H7 (cell line): ENCODE measurements at regions not wholly inside any gene's neighbourhood (a gene's known extent, or its start where the extent isn't known, plus 50 kb on each side); places are given as distances from the start of the nearest gene placed in this dataset.

ENCODE experiments used
- DNase-seq: peaks from one replicate; pipeline ENCODE4 v3.0.0; 2012
- H3K27me3 ChIP-seq: 2 replicates; pipeline ENCODE4 v1.6.0; 2011; ENCODE audit warnings: mild to moderate bottlenecking, low read length; ENCODE audit not compliant: control insufficient read depth, insufficient read depth
- H3K36me3 ChIP-seq: replicated peaks from 2 replicates; pipeline ENCODE4 v1.5.1; 2011; ENCODE audit warnings: low read length; ENCODE audit not compliant: control insufficient read depth, insufficient read depth
- H3K4me3 ChIP-seq: 2 replicates; pipeline ENCODE4 v1.5.1; 2011; ENCODE audit warnings: low read depth, mild to moderate bottlenecking, control low read depth, low read length, moderate library complexity; ENCODE audit not compliant: insufficient read depth

DNA sequence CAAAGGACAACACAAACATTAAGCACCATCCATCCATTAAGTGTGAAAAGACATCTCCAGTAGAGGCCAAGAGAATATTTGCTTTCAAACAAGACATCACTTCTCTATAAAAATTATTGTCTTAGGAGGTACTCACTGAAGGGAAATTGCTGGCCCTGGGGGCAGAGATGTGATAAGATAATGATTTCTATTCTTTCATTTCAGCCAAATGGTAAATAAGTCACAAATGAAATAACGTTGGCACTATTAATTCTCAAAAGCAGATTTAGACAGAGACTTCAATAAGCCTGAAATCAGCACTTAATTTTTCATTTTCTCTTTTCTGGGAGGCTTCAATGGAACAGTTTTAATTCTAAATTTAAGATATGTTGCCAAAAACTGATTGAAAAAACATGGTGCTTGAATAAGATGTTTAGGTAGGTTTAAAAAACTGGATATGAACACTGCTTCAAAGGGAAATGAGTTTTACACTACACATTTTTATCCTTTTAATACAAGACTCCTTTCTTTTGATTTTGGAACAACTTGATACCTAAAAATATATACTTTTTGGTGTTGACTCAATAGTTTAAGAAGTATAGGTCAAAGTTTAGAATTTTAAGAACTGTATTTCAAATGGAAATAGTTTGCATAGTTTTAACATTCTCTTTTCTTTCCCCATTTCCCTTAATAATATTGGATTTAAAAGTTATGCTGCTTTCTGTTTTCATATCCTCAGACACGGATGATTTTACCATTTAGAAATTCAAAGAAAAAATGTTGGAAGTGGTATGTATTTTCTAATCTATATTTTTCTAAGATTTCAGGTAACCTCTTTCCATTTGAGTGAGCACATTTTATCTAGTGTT, 204.0 kb downstream of the AHR start:
- Histone ChIP-seq H3K27me3 (no peaks in the 10 kb centered on the region), H3K4me3 (no peak overlapping the region), H3K36me3 (no peaks in the 10 kb centered on the region)
- DNase-seq: no peak

- H3K4me3 ChIP-seq: no peak overlapping the region
- no peaks in the 10 kb centered on the region for H3K27me3 ChIP-seq
- no peaks in the 10 kb centered on the region for H3K36me3 ChIP-seq
- DNase-seq: no peak
Measured at GRCh38 chr7:17506095-17506494, 207.6 kb downstream of the AHR start.

GRCh38 chr7:17506596-17506995, 208.1 kb downstream of the AHR start:
- no peaks in the 10 kb centered on the region for H3K36me3 ChIP-seq
- DNase-seq: no peak
- H3K27me3 ChIP-seq: no peaks in the 10 kb centered on the region
- no peak overlapping the region for H3K4me3 ChIP-seq

DNA sequence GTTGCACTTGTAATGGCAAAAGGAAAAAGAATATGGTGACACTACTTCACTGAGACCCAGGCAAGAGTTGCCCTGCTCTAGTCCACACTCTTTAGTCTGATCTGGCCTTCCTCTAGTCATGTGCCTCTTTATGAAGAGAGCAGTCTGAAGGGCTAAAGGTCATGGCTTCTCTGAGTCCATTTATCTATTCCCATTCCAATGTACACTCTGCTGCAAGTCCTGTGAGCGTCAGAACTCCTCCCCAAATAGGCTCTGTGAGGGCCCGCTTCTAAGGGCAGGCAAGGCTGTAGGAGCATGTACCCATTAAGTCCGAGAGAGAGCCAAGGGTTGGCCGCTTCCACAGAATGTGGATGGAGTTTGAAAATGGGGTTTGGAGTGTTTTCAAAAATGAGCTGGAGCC, 209.3 kb downstream of the AHR start:
- Histone ChIP-seq H3K4me3 (no peak overlapping the region), H3K27me3 (no peaks in the 10 kb centered on the region), H3K36me3 (no peaks in the 10 kb centered on the region)
- DNase-seq: no peak

GRCh38 chr7:17512181-17512675, 213.8 kb downstream of the AHR start:
- H3K4me3 ChIP-seq: no peak overlapping the region
- DNase-seq: no peak
- H3K27me3 ChIP-seq: no peaks in the 10 kb centered on the region
- no peaks in the 10 kb centered on the region for H3K36me3 ChIP-seq

DNA sequence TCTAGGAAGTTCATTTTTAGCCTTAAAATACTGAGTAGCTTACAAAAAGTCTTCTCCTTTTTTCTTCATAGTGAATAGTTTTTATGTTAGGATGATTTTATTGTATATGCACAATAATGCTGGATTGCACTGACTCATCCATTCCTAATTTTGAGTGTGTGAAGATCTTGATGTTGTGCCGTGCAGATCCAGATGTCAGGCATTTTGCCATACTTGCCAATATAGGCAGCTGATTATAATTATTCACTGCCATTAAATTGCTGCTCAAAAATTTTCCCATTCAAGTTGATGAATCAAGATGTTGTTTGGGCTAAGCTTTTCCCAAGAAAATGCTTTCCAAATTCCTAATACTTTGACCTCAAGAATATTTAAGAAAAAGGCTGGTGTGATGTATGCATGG, 218.3 kb downstream of the AHR start:
- no peak for DNase-seq
- H3K27me3 ChIP-seq: no peaks in the 10 kb centered on the region
- no peak overlapping the region for H3K4me3 ChIP-seq
- H3K36me3 ChIP-seq: no peaks in the 10 kb centered on the region

GRCh38 chr7:17520941-17521340, 222.5 kb downstream of the AHR start:
- H3K36me3 ChIP-seq: no peaks in the 10 kb centered on the region
- no peak overlapping the region for H3K4me3 ChIP-seq
- no peak for DNase-seq
- no peaks in the 10 kb centered on the region for H3K27me3 ChIP-seq

DNA sequence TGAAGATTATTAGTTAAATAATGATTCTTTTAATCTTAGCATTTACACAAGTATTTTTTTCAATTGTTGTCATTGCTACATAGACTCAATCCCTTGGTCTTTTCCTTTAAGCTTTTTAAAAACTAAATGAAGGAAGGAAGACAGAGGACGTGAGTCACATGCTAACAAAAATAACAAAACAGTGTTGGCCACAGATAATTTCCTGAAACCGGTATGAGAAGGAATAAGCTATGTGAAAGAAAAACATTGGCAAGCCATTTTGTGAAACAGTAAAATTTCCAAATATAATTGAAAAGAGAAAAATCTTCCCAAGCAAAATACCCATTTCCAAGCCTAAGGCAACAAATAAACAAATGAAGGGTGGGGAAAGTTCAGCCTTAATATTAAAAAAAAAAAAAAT, 223.0 kb downstream of the AHR start:
- no peaks in the 10 kb centered on the region for H3K27me3 ChIP-seq
- no peaks in the 10 kb centered on the region for H3K36me3 ChIP-seq
- no peak for DNase-seq
- no peak overlapping the region for H3K4me3 ChIP-seq

- Histone ChIP-seq H3K4me3 (no peak overlapping the region), H3K27me3 (no peaks in the 10 kb centered on the region), H3K36me3 (no peaks in the 10 kb centered on the region)
- DNase-seq: no peak
Measured at GRCh38 chr7:17523813-17524739, 225.6 kb downstream of the AHR start.

GRCh38 chr7:17524746-17525145, 226.3 kb downstream of the AHR start:
- no peaks in the 10 kb centered on the region for H3K36me3 ChIP-seq
- H3K27me3 ChIP-seq: no peaks in the 10 kb centered on the region
- H3K4me3 ChIP-seq: no peak overlapping the region
- no peak for DNase-seq

DNA sequence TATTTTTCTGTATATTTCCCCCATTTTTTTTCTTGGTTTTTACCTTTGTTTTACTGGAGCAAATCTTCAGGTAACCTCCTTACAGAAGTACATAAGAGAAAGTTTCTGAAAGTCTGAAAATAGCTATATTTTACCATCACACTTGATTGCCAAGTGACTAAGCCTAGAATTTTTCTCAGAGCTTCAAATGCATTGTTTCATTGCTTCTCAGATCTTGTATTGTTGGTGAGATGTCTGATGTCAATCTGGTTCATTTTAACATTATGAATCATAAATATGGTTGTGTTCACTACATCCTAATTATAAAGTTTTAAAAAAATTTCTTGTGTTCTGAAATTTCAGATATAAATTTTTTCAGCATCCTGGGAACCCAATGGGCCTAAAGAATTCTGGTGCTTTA, 228.2 kb downstream of the AHR start:
- H3K27me3 ChIP-seq: no peaks in the 10 kb centered on the region
- H3K36me3 ChIP-seq: no peaks in the 10 kb centered on the region
- no peak for DNase-seq
- H3K4me3 ChIP-seq: no peak overlapping the region

DNA sequence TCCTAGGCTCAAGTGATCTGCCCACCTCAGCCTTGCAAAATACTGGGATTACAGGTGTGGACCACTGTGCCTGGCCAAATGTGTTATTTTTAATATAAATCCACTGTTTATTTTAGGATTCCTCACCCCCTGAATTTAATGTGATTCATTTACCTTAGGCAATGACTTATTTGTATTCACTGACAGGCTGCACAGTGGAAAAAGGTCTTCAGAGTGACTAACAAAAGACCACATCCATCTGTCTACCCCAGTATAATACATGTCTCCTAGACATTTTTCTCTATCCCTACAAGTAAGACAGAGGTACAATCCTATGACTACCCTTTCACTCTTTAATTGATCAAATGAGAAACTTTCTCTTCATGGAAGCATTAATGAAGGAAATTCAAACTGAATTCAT, 230.2 kb downstream of the AHR start:
- H3K4me3 ChIP-seq: no peak overlapping the region
- no peaks in the 10 kb centered on the region for H3K36me3 ChIP-seq
- DNase-seq: no peak

GRCh38 chr7:17530244-17530643, 231.8 kb downstream of the AHR start:
- no peak for DNase-seq
- Histone ChIP-seq H3K36me3 (no peaks in the 10 kb centered on the region), H3K4me3 (no peak overlapping the region), H3K27me3 (no peaks in the 10 kb centered on the region)

More for the DNA sequence above, 230.2 kb downstream of the AHR start:
- no peaks in the 10 kb centered on the region for H3K27me3 ChIP-seq

GRCh38 chr7:17530741-17531421, 232.4 kb downstream of the AHR start:
- H3K36me3 ChIP-seq: no peaks in the 10 kb centered on the region
- peak; percentile 5 for DNase-seq
- H3K4me3 ChIP-seq: no peak overlapping the region
- H3K27me3 ChIP-seq: no peaks in the 10 kb centered on the region
